ENCODE measurements at regions not wholly inside any gene's neighbourhood (a gene's known extent, or its start where the extent isn't known, plus 50 kb on each side); places are given as distances from the start of the nearest gene placed in this dataset.

GRCh38 chr2:146894514-146894913, 950.3 kb upstream of the ACVR2A start:
- no peaks in the 10 kb centered on the region for H3K27me3 Mint-ChIP-seq
- H3K4me3 Mint-ChIP-seq: no peak overlapping the region
- Histone ChIP-seq H3K4me1 (ENCODE audit: control insufficient read depth in 2 of 2, insufficient read depth in 2 of 2, low read length in 2 of 2) (no peaks in the 10 kb centered on the region), H3K9me3 (ENCODE audit: control extremely low read depth in 1 of 3, control insufficient read depth in 2 of 3, insufficient read depth in 1 of 3, low read length in 2 of 3) (no peaks in the 10 kb centered on the region), H3K9ac (ENCODE audit: low read length) (no peak overlapping the region), H3K79me2 (ENCODE audit: control insufficient read depth, insufficient read depth, low read length) (no peaks in the 10 kb centered on the region), H4K20me1 (ENCODE audit: control insufficient read depth, insufficient read depth, low read length, poor library complexity, severe bottlenecking) (no peaks in the 10 kb centered on the region), H3K27me3 (replicated peaks in 1 of 4; ENCODE audit: control extremely low read depth in 1 of 4, control insufficient read depth in 3 of 4, insufficient read depth in 4 of 4, low read length in 3 of 4) (no peaks in the 10 kb centered on the region), H3K36me3 (replicated peaks in 1 of 2; ENCODE audit: control extremely low read depth in 1 of 2, control insufficient read depth in 1 of 2, extremely low read depth in 1 of 2, insufficient read depth in 2 of 2, low read length in 1 of 2) (no peaks in the 10 kb centered on the region), H3K4me3 (ENCODE audit: control extremely low read depth in 1 of 5, extremely low read depth in 1 of 5, insufficient read depth in 1 of 5, low read depth in 2 of 5, low read length in 4 of 5) (no peak overlapping the region), H3K27ac (ENCODE audit: low read length in 2 of 2) (no peak overlapping the region), H2AFZ (ENCODE audit: insufficient read depth, low read depth, low read length, poor library complexity, severe bottlenecking) (no peak overlapping the region), H3K4me2 (replicated peaks; ENCODE audit: low read depth, low read length, poor library complexity, severe bottlenecking) (no peak overlapping the region)
- CTCF ChIA-PET: no interaction called here
- WGBS (ENCODE audit: insufficient coverage): no CpG with 5 or more reads among the region's 1 CpG
- ATAC-seq (ENCODE audit: low read depth) (no peak), DNase-seq (no peak)
- POLR2A ChIA-PET: no interaction called here
- no peaks in the 10 kb centered on the region for H3K9me3 Mint-ChIP-seq (ENCODE audit: insufficient read depth)
- TF ChIP-seq EZH2 (IDR thresholded peaks at IDR 0.05; ENCODE audit: borderline replicate concordance, insufficient read depth, low read depth, low read length, poor library complexity, severe bottlenecking): no peak
- TF ChIP-seq CTCF (IDR thresholded peaks at IDR 0.05): no peak
- intact Hi-C loops (cut with micrococcal nuclease): no loop called here
- no peaks in the 10 kb centered on the region for H3K4me1 Mint-ChIP-seq
- no peak overlapping the region for H3K27ac Mint-ChIP-seq

GRCh38 chr2:146893500-146894041, 951.3 kb upstream of the ACVR2A start:
- H3K27ac ChIP-seq (ENCODE audit: low read length in 2 of 2): no peak overlapping the region
- no peaks in the 10 kb centered on the region for H3K36me3 ChIP-seq (replicated peaks in 1 of 2; ENCODE audit: control extremely low read depth in 1 of 2, control insufficient read depth in 1 of 2, extremely low read depth in 1 of 2, insufficient read depth in 2 of 2, low read length in 1 of 2)
- Mint-ChIP-seq H3K27ac (no peak overlapping the region), H3K9me3 (ENCODE audit: insufficient read depth) (no peaks in the 10 kb centered on the region), H3K4me3 (no peak overlapping the region), H3K27me3 (no peaks in the 10 kb centered on the region), H3K4me1 (no peaks in the 10 kb centered on the region)
- H3K27me3 ChIP-seq (replicated peaks in 1 of 4; ENCODE audit: control extremely low read depth in 1 of 4, control insufficient read depth in 3 of 4, insufficient read depth in 4 of 4, low read length in 3 of 4): no peaks in the 10 kb centered on the region
- no peak overlapping the region for H3K4me3 ChIP-seq (ENCODE audit: control extremely low read depth in 1 of 5, extremely low read depth in 1 of 5, insufficient read depth in 1 of 5, low read depth in 2 of 5, low read length in 4 of 5)
- ChIA-PET CTCF (no interaction called here), POLR2A (no interaction called here)
- intact Hi-C loops (cut with micrococcal nuclease): no loop called here
- no peak for DNase-seq
- no peak overlapping the region for H2AFZ ChIP-seq (ENCODE audit: insufficient read depth, low read depth, low read length, poor library complexity, severe bottlenecking)
- ATAC-seq (ENCODE audit: low read depth): no peak
- H3K4me1 ChIP-seq (ENCODE audit: control insufficient read depth in 2 of 2, insufficient read depth in 2 of 2, low read length in 2 of 2): no peaks in the 10 kb centered on the region
- no CpG with 5 or more reads among the region's 5 CpGs for WGBS (ENCODE audit: insufficient coverage)
- no peaks in the 10 kb centered on the region for H4K20me1 ChIP-seq (ENCODE audit: control insufficient read depth, insufficient read depth, low read length, poor library complexity, severe bottlenecking)
- H3K4me2 ChIP-seq (replicated peaks; ENCODE audit: low read depth, low read length, poor library complexity, severe bottlenecking): no peak overlapping the region
- H3K9me3 ChIP-seq (ENCODE audit: control extremely low read depth in 1 of 3, control insufficient read depth in 2 of 3, insufficient read depth in 1 of 3, low read length in 2 of 3): no peaks in the 10 kb centered on the region
- no peak overlapping the region for H3K9ac ChIP-seq (ENCODE audit: low read length)
- H3K79me2 ChIP-seq (ENCODE audit: control insufficient read depth, insufficient read depth, low read length): no peaks in the 10 kb centered on the region
- no peak for TF ChIP-seq CTCF (IDR thresholded peaks at IDR 0.05)
- no peak for TF ChIP-seq EZH2 (IDR thresholded peaks at IDR 0.05; ENCODE audit: borderline replicate concordance, insufficient read depth, low read depth, low read length, poor library complexity, severe bottlenecking)
